ENCODE measurements at regions not wholly inside any gene's neighbourhood (a gene's known extent, or its start where the extent isn't known, plus 50 kb on each side); places are given as distances from the start of the nearest gene placed in this dataset.

- peaks cover 23 to 29% (median 26%) of the 10 kb centered on the region in 4 donors for H3K4me1 Mint-ChIP-seq
- Histone ChIP-seq H3K4me3 (ENCODE audit: low read length in 2 of 2) (no peak overlapping the region), H3K9me3 (ENCODE audit: control insufficient read depth in 1 of 2, low read length in 2 of 2) (no peaks in the 10 kb centered on the region), H3K27ac (ENCODE audit: low read depth, low read length) (no peak overlapping the region), H3K27me3 (ENCODE audit: insufficient read depth, low read length) (no peaks in the 10 kb centered on the region), H3K4me1 (ENCODE audit: insufficient read depth, low read length) (peaks cover 20% of the 10 kb centered on the region), H3K36me3 (ENCODE audit: insufficient read depth, low read length) (no peaks in the 10 kb centered on the region)
- CTCF ChIA-PET (ENCODE audit: partially characterized antibody), result no interaction called here
- H3K27me3 Mint-ChIP-seq, result peaks cover 0 to 2% of the 10 kb centered on the region in 2 donors
- H3K27ac Mint-ChIP-seq, result no peak overlapping the region
- no peak for DNase-seq
- no peaks in the 10 kb centered on the region for H3K9me3 Mint-ChIP-seq
- H3K4me3 Mint-ChIP-seq, result no peak overlapping the region
- intact Hi-C loops (cut with micrococcal nuclease), result no loop called here
- H3K36me3 Mint-ChIP-seq, result no peaks in the 10 kb centered on the region
- POLR2A ChIA-PET (ENCODE audit: partially characterized antibody), result no interaction called here
Measured at GRCh38 chr12:67455236-67455635, 186.1 kb downstream of the CAND1 start.

GRCh38 chr12:67456431-67456901 is 187.3 kb downstream of the CAND1 start:
- no peaks in the 10 kb centered on the region for H3K36me3 Mint-ChIP-seq
- H3K27ac Mint-ChIP-seq, result no peak overlapping the region
- DNase-seq, result no peak
- H3K27me3 ChIP-seq (ENCODE audit: insufficient read depth, low read length), result no peaks in the 10 kb centered on the region
- peaks cover 14 to 18% (median 16%) of the 10 kb centered on the region in 4 donors for H3K4me1 Mint-ChIP-seq
- ChIA-PET POLR2A (ENCODE audit: partially characterized antibody) (interaction anchor here (0.5 kb wide), 1 partner anchor 25 kb away, joined by 3 read pairs; no protein-coding TSS in a partner anchor), CTCF (ENCODE audit: partially characterized antibody) (interaction anchor here (0.5 to 0.6 kb wide), 2 partner anchors 8 to 13 kb away, joined by 3 to 4 read pairs; no protein-coding TSS in a partner anchor)
- no peaks in the 10 kb centered on the region for H3K9me3 Mint-ChIP-seq
- H3K4me3 Mint-ChIP-seq, result no peak overlapping the region
- no peaks in the 10 kb centered on the region for H3K9me3 ChIP-seq (ENCODE audit: control insufficient read depth in 1 of 2, low read length in 2 of 2)
- H3K27me3 Mint-ChIP-seq, result peaks cover 0 to 2% of the 10 kb centered on the region in 2 donors
- no peaks in the 10 kb centered on the region for H3K36me3 ChIP-seq (ENCODE audit: insufficient read depth, low read length)
- no peak overlapping the region for H3K27ac ChIP-seq (ENCODE audit: low read depth, low read length)
- peaks cover 13% of the 10 kb centered on the region for H3K4me1 ChIP-seq (ENCODE audit: insufficient read depth, low read length)
- intact Hi-C loops (cut with micrococcal nuclease), result no loop called here
- H3K4me3 ChIP-seq (ENCODE audit: low read length in 2 of 2), result no peak overlapping the region

- intact Hi-C loops (cut with micrococcal nuclease), result no loop called here
- Mint-ChIP-seq H3K27ac (no peak overlapping the region), H3K4me3 (no peak overlapping the region)
Measured at GRCh38 chr12:67457136-67457535, 188.0 kb downstream of the CAND1 start.

GRCh38 chr12:67457778-67458665 is 188.9 kb downstream of the CAND1 start:
- no peak overlapping the region for H3K4me3 Mint-ChIP-seq
- Histone ChIP-seq H3K9me3 (ENCODE audit: control insufficient read depth in 1 of 2, low read length in 2 of 2) (no peaks in the 10 kb centered on the region), H3K4me1 (ENCODE audit: insufficient read depth, low read length) (no peaks in the 10 kb centered on the region), H3K27me3 (ENCODE audit: insufficient read depth, low read length) (no peaks in the 10 kb centered on the region), H3K27ac (ENCODE audit: low read depth, low read length) (no peak overlapping the region), H3K4me3 (ENCODE audit: low read length in 2 of 2) (no peak overlapping the region), H3K36me3 (ENCODE audit: insufficient read depth, low read length) (no peaks in the 10 kb centered on the region)
- ChIA-PET CTCF (ENCODE audit: partially characterized antibody) (no interaction called here), POLR2A (ENCODE audit: partially characterized antibody) (no interaction called here)
- H3K27ac Mint-ChIP-seq, result peak overlapping the region in 1 of 7 donors; percentile 15
- H3K27me3 Mint-ChIP-seq, result peaks cover 0 to 2% of the 10 kb centered on the region in 2 donors
- no peaks in the 10 kb centered on the region for H3K36me3 Mint-ChIP-seq
- H3K9me3 Mint-ChIP-seq, result no peaks in the 10 kb centered on the region
- H3K4me1 Mint-ChIP-seq, result peaks cover 2 to 4% (median 3%) of the 10 kb centered on the region in 4 donors
- no peak for DNase-seq
- intact Hi-C loops (cut with micrococcal nuclease), result no loop called here

More at GRCh38 chr12:67457136-67457535, 188.0 kb downstream of the CAND1 start:
- Histone ChIP-seq H3K27ac (ENCODE audit: low read depth, low read length) (no peak overlapping the region), H3K27me3 (ENCODE audit: insufficient read depth, low read length) (no peaks in the 10 kb centered on the region), H3K4me1 (ENCODE audit: insufficient read depth, low read length) (peaks cover 7% of the 10 kb centered on the region), H3K9me3 (ENCODE audit: control insufficient read depth in 1 of 2, low read length in 2 of 2) (no peaks in the 10 kb centered on the region), H3K4me3 (ENCODE audit: low read length in 2 of 2) (no peak overlapping the region), H3K36me3 (ENCODE audit: insufficient read depth, low read length) (no peaks in the 10 kb centered on the region)
- Mint-ChIP-seq H3K36me3 (no peaks in the 10 kb centered on the region), H3K27me3 (peaks cover 0 to 2% of the 10 kb centered on the region in 2 donors), H3K4me1 (peaks cover 10 to 12% (median 11%) of the 10 kb centered on the region in 4 donors), H3K9me3 (no peaks in the 10 kb centered on the region)
- ChIA-PET CTCF (ENCODE audit: partially characterized antibody) (interaction anchor here (0.5 kb wide), 1 partner anchor 9 kb away, joined by 3 read pairs; no protein-coding TSS in a partner anchor), POLR2A (ENCODE audit: partially characterized antibody) (no interaction called here)
- DNase-seq, result no peak

GRCh38 chr12:67459173-67459572 is 189.4 kb upstream of the DYRK2 start:
- Mint-ChIP-seq H3K27ac (no peak overlapping the region), H3K4me1 (peaks cover 0 to 4% (median under 1%) of the 10 kb centered on the region in 4 donors), H3K4me3 (no peak overlapping the region), H3K9me3 (no peaks in the 10 kb centered on the region), H3K36me3 (no peaks in the 10 kb centered on the region), H3K27me3 (peaks cover 0 to 2% of the 10 kb centered on the region in 2 donors)
- ChIA-PET POLR2A (ENCODE audit: partially characterized antibody) (no interaction called here), CTCF (ENCODE audit: partially characterized antibody) (no interaction called here)
- H3K9me3 ChIP-seq (ENCODE audit: control insufficient read depth in 1 of 2, low read length in 2 of 2), result no peaks in the 10 kb centered on the region
- intact Hi-C loops (cut with micrococcal nuclease), result no loop called here
- H3K4me1 ChIP-seq (ENCODE audit: insufficient read depth, low read length), result no peaks in the 10 kb centered on the region
- H3K4me3 ChIP-seq (ENCODE audit: low read length in 2 of 2), result no peak overlapping the region
- H3K27ac ChIP-seq (ENCODE audit: low read depth, low read length), result no peak overlapping the region
- no peaks in the 10 kb centered on the region for H3K36me3 ChIP-seq (ENCODE audit: insufficient read depth, low read length)
- no peaks in the 10 kb centered on the region for H3K27me3 ChIP-seq (ENCODE audit: insufficient read depth, low read length)
- DNase-seq, result no peak

- H3K4me1 Mint-ChIP-seq, result peaks cover 0 to 4% (median under 1%) of the 10 kb centered on the region in 4 donors
- intact Hi-C loops (cut with micrococcal nuclease), result no loop called here
- H3K9me3 Mint-ChIP-seq, result peaks cover 0 to 2% (median 0%) of the 10 kb centered on the region in 8 donors
- H3K4me3 Mint-ChIP-seq, result no peak overlapping the region
- no peak overlapping the region for H3K27ac Mint-ChIP-seq
- peaks cover 0 to 2% of the 10 kb centered on the region in 2 donors for H3K27me3 Mint-ChIP-seq
- CTCF ChIA-PET (ENCODE audit: partially characterized antibody), result no interaction called here
- no peaks in the 10 kb centered on the region for H3K36me3 ChIP-seq (ENCODE audit: insufficient read depth, low read length)
- H3K4me1 ChIP-seq (ENCODE audit: insufficient read depth, low read length), result no peaks in the 10 kb centered on the region
- H3K4me3 ChIP-seq (ENCODE audit: low read length in 2 of 2), result no peak overlapping the region
- POLR2A ChIA-PET (ENCODE audit: partially characterized antibody), result interaction anchor here (0.6 to 1.3 kb wide), 2 partner anchors 191 to 1281 kb away, joined by 4 to 5 read pairs; no protein-coding TSS in a partner anchor
- no peak for DNase-seq
- H3K27me3 ChIP-seq (ENCODE audit: insufficient read depth, low read length), result no peaks in the 10 kb centered on the region
- no peaks in the 10 kb centered on the region for H3K36me3 Mint-ChIP-seq
- H3K9me3 ChIP-seq (ENCODE audit: control insufficient read depth in 1 of 2, low read length in 2 of 2), result no peaks in the 10 kb centered on the region
- H3K27ac ChIP-seq (ENCODE audit: low read depth, low read length), result no peak overlapping the region
Measured at GRCh38 chr12:67459578-67459977, 189.0 kb upstream of the DYRK2 start.

GRCh38 chr12:67460388-67460787 is 188.2 kb upstream of the DYRK2 start:
- Histone ChIP-seq H3K36me3 (ENCODE audit: insufficient read depth, low read length) (no peaks in the 10 kb centered on the region), H3K27me3 (ENCODE audit: insufficient read depth, low read length) (no peaks in the 10 kb centered on the region), H3K4me1 (ENCODE audit: insufficient read depth, low read length) (no peaks in the 10 kb centered on the region), H3K27ac (ENCODE audit: low read depth, low read length) (no peak overlapping the region), H3K4me3 (ENCODE audit: low read length in 2 of 2) (no peak overlapping the region), H3K9me3 (ENCODE audit: control insufficient read depth in 1 of 2, low read length in 2 of 2) (no peaks in the 10 kb centered on the region)
- DNase-seq, result no peak
- ChIA-PET CTCF (ENCODE audit: partially characterized antibody) (no interaction called here), POLR2A (ENCODE audit: partially characterized antibody) (interaction anchor here (1.3 kb wide), 1 partner anchor 190 kb away, joined by 5 read pairs; no protein-coding TSS in a partner anchor)
- H3K27ac Mint-ChIP-seq, result no peak overlapping the region
- H3K27me3 Mint-ChIP-seq, result peaks cover 0 to 2% of the 10 kb centered on the region in 2 donors
- H3K9me3 Mint-ChIP-seq, result peaks cover 0 to 2% (median 0%) of the 10 kb centered on the region in 8 donors
- H3K36me3 Mint-ChIP-seq, result no peaks in the 10 kb centered on the region
- intact Hi-C loops (cut with micrococcal nuclease), result no loop called here
- no peak overlapping the region for H3K4me3 Mint-ChIP-seq
- H3K4me1 Mint-ChIP-seq, result peaks cover 0 to 4% (median under 1%) of the 10 kb centered on the region in 4 donors
